ENCODE measurements at regions not wholly inside any gene's neighbourhood (a gene's known extent, or its start where the extent isn't known, plus 50 kb on each side); places are given as distances from the start of the nearest gene placed in this dataset.

GRCh38 chr9:89866701-89867100, 261.9 kb downstream of the GADD45G start:
- H3K27me3 Mint-ChIP-seq (ENCODE audit: low read depth, poor library complexity): peaks cover 10% of the 10 kb centered on the region

GRCh38 chr9:89868100-89868499, 263.3 kb downstream of the GADD45G start:
- Mint-ChIP-seq H3K4me1 (peaks cover 31% of the 10 kb centered on the region), H3K27ac (no peak overlapping the region), H3K9me3 (no peaks in the 10 kb centered on the region), H3K27me3 (ENCODE audit: low read depth, poor library complexity) (peaks cover 10% of the 10 kb centered on the region), H3K36me3 (ENCODE audit: low read depth) (no peaks in the 10 kb centered on the region), H3K4me3 (no peak overlapping the region)
- TF ChIP-seq CTCF (IDR thresholded peaks at IDR 0.05): no peak
- no peak for DNase-seq

More at GRCh38 chr9:89866701-89867100, 261.9 kb downstream of the GADD45G start:
- Mint-ChIP-seq H3K4me3 (no peak overlapping the region), H3K4me1 (peaks cover 38% of the 10 kb centered on the region), H3K9me3 (no peaks in the 10 kb centered on the region), H3K36me3 (ENCODE audit: low read depth) (no peaks in the 10 kb centered on the region), H3K27ac (no peak overlapping the region)
- TF ChIP-seq CTCF (IDR thresholded peaks at IDR 0.05): no peak
- DNase-seq: no peak

- Mint-ChIP-seq H3K4me3 (no peak overlapping the region), H3K27me3 (ENCODE audit: low read depth, poor library complexity) (peaks cover 6% of the 10 kb centered on the region), H3K36me3 (ENCODE audit: low read depth) (no peaks in the 10 kb centered on the region), H3K4me1 (peaks cover 24% of the 10 kb centered on the region), H3K9me3 (no peaks in the 10 kb centered on the region), H3K27ac (peak overlapping the region; percentile 73)
- no peak for DNase-seq
- no peak for TF ChIP-seq CTCF (IDR thresholded peaks at IDR 0.05)
These were observed 265.2 kb downstream of the GADD45G start for GRCh38 chr9:89869793-89870580.

- H3K27me3 Mint-ChIP-seq (ENCODE audit: low read depth, poor library complexity): no peaks in the 10 kb centered on the region
- no peak for TF ChIP-seq CTCF (IDR thresholded peaks at IDR 0.05)
- no peak overlapping the region for H3K27ac Mint-ChIP-seq
- H3K4me1 Mint-ChIP-seq: peaks cover 28% of the 10 kb centered on the region
- no peaks in the 10 kb centered on the region for H3K36me3 Mint-ChIP-seq (ENCODE audit: low read depth)
- no peaks in the 10 kb centered on the region for H3K9me3 Mint-ChIP-seq
- DNase-seq: no peak
- no peak overlapping the region for H3K4me3 Mint-ChIP-seq
These were observed 267.1 kb downstream of the GADD45G start for GRCh38 chr9:89871871-89872331.

- TF ChIP-seq CTCF (IDR thresholded peaks at IDR 0.05): no peak
- Mint-ChIP-seq H3K27ac (no peak overlapping the region), H3K36me3 (ENCODE audit: low read depth) (no peaks in the 10 kb centered on the region), H3K4me3 (no peak overlapping the region), H3K9me3 (no peaks in the 10 kb centered on the region), H3K4me1 (peaks cover 28% of the 10 kb centered on the region), H3K27me3 (ENCODE audit: low read depth, poor library complexity) (no peaks in the 10 kb centered on the region)
- no peak for DNase-seq
These were observed 267.7 kb downstream of the GADD45G start for GRCh38 chr9:89872426-89872912.
